ENCODE measurements at regions not wholly inside any gene's neighbourhood (a gene's known extent, or its start where the extent isn't known, plus 50 kb on each side); places are given as distances from the start of the nearest gene placed in this dataset.

- DNase-seq (ENCODE audit: low read depth), result no peak
Observed at GRCh38 chr2:176468457-176469113, 199.3 kb downstream of the MTX2 start.

GRCh38 chr2:176470713-176471112 lies 201.5 kb downstream of the MTX2 start:
- DNase-seq (ENCODE audit: low read depth), result no peak

GRCh38 chr2:176471949-176472348 lies 202.7 kb downstream of the MTX2 start:
- no peak for DNase-seq (ENCODE audit: low read depth)

GRCh38 chr2:176473177-176473576 lies 203.9 kb downstream of the MTX2 start:
- no peak for DNase-seq (ENCODE audit: low read depth)

- DNase-seq (ENCODE audit: low read depth), result no peak
Observed at GRCh38 chr2:176473851-176474250, 204.6 kb downstream of the MTX2 start.

- no peak for DNase-seq (ENCODE audit: low read depth)
Observed at GRCh38 chr2:176477336-176477735, 208.1 kb downstream of the MTX2 start.

GRCh38 chr2:176479961-176480360 lies 210.7 kb downstream of the MTX2 start:
- no peak for DNase-seq (ENCODE audit: low read depth)

GRCh38 chr2:176482107-176482506 lies 212.9 kb downstream of the MTX2 start:
- no peak for DNase-seq (ENCODE audit: low read depth)

- DNase-seq (ENCODE audit: low read depth), result no peak
Observed at GRCh38 chr2:176483476-176483875, 214.2 kb downstream of the MTX2 start.

GRCh38 chr2:176483901-176484568 lies 214.8 kb downstream of the MTX2 start:
- no peak for DNase-seq (ENCODE audit: low read depth)

- DNase-seq (ENCODE audit: low read depth), result no peak
Observed at GRCh38 chr2:176484838-176485237, 215.6 kb downstream of the MTX2 start.

GRCh38 chr2:176488431-176488830 lies 219.2 kb downstream of the MTX2 start:
- DNase-seq (ENCODE audit: low read depth), result no peak

GRCh38 chr2:176490061-176490861 lies 221.0 kb downstream of the MTX2 start:
- no peak for DNase-seq (ENCODE audit: low read depth)

GRCh38 chr2:176491172-176491904 lies 222.1 kb downstream of the MTX2 start:
- DNase-seq (ENCODE audit: low read depth), result no peak

- no peak for DNase-seq (ENCODE audit: low read depth)
Observed at GRCh38 chr2:176492583-176492982, 223.3 kb downstream of the MTX2 start.

GRCh38 chr2:176493226-176493825 lies 224.1 kb downstream of the MTX2 start:
- no peak for DNase-seq (ENCODE audit: low read depth)

- no peak for DNase-seq (ENCODE audit: low read depth)
Observed at GRCh38 chr2:176493909-176494308, 224.7 kb downstream of the MTX2 start.

GRCh38 chr2:176494949-176495353 lies 225.7 kb downstream of the MTX2 start:
- DNase-seq (ENCODE audit: low read depth), result no peak

- no peak for DNase-seq (ENCODE audit: low read depth)
Observed at GRCh38 chr2:176495826-176496225, 226.6 kb downstream of the MTX2 start.

GRCh38 chr2:176496761-176497160 lies 227.5 kb downstream of the MTX2 start:
- DNase-seq (ENCODE audit: low read depth), result no peak

GRCh38 chr2:176500901-176501300 lies 231.7 kb downstream of the MTX2 start:
- DNase-seq (ENCODE audit: low read depth), result no peak

GRCh38 chr2:176501617-176502016 lies 232.4 kb downstream of the MTX2 start:
- DNase-seq (ENCODE audit: low read depth), result no peak

Measured in stimulated activated CD8-positive, alpha-beta memory T cell treated with anti-CD3 and anti-CD28 coated beads, Interleukin-12 subunit alpha, Interleukin-12 subunit beta, amount 100 ng/mL, for 4 hours (primary cell).